WERI-Rb-1 (cell line): ENCODE measurements at regions not wholly inside any gene's neighbourhood (a gene's known extent, or its start where the extent isn't known, plus 50 kb on each side); places are given as distances from the start of the nearest gene placed in this dataset.

Experiments
- DNase-seq: peaks from one replicate; pipeline ENCODE4 v3.0.0-alpha.2; 2020
- H3K27ac ChIP-seq: fragments of 250-450 bp; sonication (Bioruptor Pico); 2 replicates; pipeline ENCODE4 v1.5.1; 2020; ENCODE audit warnings: mild to moderate bottlenecking, moderate library complexity
- H3K27me3 ChIP-seq: fragments of 250-450 bp; sonication (Bioruptor Pico); 2 replicates; pipeline ENCODE4 v1.5.1; 2021; ENCODE audit warnings: mild to moderate bottlenecking, low read depth, moderate library complexity; ENCODE audit not compliant: insufficient read depth, severe bottlenecking
- H3K36me3 ChIP-seq: fragments of 250-450 bp; sonication (Bioruptor Pico); 2 replicates; pipeline ENCODE4 v1.5.1; 2020; ENCODE audit warnings: mild to moderate bottlenecking, moderate library complexity
- H3K4me3 ChIP-seq: 2 replicates; pipeline ENCODE4 v1.5.1; 2011; ENCODE audit warnings: low read depth, mild to moderate bottlenecking, control low read depth, low read length
- H3K9me3 ChIP-seq: fragments of 250-450 bp; sonication (Bioruptor Pico); 2 replicates; pipeline ENCODE4 v1.5.1; 2021; ENCODE audit warnings: mild to moderate bottlenecking, moderate library complexity; ENCODE audit not compliant: severe bottlenecking
- CTCF ChIP-seq: IDR thresholded peaks from 2 replicates; pipeline ENCODE4 v1.5.1; 2011; ENCODE audit warnings: low read depth, mild to moderate bottlenecking, control low read depth, inconsistent platforms, low read length

DNA sequence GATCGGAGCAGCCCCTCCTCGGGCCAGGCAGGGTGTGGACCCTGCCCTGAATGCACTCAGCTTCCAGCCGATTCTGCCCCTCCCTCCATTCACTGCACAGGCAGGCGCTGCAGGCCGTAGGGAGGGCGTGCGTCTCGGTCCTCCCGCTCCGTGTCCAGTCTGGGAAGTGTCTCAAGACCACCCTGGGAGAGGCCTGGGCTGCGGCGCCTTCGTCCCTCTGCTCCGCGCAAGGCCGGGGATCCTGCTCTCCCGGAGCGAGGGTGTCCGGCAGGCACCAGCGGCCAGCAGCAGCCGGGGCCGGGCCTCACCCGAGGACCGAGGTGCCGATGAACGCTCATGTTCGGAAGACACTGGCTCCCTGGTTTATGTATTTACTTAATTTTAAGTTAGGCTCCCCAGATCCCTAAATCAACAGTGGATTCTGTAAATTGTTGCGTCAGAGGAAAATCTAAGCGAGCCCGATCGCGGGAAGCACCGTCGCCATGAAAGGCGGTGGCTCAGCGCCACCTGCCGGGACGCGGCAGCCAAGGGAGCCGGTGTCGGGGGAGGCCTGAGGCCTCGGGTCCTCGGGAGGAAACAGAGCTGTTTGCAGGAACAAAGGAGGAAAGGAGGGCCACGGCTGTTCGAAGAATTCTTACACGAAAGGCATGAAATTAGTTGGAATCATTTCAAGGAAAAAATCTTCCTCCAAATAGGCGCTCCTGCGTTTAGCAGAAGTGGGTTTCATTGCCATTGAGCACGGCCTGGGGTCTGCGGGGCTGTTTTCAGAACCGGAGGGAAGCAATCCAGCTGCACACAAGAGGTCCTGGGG is 195.3 kb downstream of the BRD1 start:
- Histone ChIP-seq H3K36me3 (no peaks in the 10 kb centered on the region), H3K9me3 (no peaks in the 10 kb centered on the region), H3K4me3 (peak overlapping the region; percentile 40), H3K27me3 (no peaks in the 10 kb centered on the region), H3K27ac (peak overlapping the region; percentile 75)
- peak; percentile 87 for TF ChIP-seq CTCF
- DNase-seq: peak; percentile 80

- H3K27ac ChIP-seq: peak overlapping the region; percentile 82
- no peaks in the 10 kb centered on the region for H3K27me3 ChIP-seq
- TF ChIP-seq CTCF: no peak
- no peaks in the 10 kb centered on the region for H3K9me3 ChIP-seq
- H3K4me3 ChIP-seq: no peak overlapping the region
- no peaks in the 10 kb centered on the region for H3K36me3 ChIP-seq
- no peak for DNase-seq
These were observed 197.2 kb downstream of the BRD1 start for GRCh38 chr22:49630448-49630946.

DNA sequence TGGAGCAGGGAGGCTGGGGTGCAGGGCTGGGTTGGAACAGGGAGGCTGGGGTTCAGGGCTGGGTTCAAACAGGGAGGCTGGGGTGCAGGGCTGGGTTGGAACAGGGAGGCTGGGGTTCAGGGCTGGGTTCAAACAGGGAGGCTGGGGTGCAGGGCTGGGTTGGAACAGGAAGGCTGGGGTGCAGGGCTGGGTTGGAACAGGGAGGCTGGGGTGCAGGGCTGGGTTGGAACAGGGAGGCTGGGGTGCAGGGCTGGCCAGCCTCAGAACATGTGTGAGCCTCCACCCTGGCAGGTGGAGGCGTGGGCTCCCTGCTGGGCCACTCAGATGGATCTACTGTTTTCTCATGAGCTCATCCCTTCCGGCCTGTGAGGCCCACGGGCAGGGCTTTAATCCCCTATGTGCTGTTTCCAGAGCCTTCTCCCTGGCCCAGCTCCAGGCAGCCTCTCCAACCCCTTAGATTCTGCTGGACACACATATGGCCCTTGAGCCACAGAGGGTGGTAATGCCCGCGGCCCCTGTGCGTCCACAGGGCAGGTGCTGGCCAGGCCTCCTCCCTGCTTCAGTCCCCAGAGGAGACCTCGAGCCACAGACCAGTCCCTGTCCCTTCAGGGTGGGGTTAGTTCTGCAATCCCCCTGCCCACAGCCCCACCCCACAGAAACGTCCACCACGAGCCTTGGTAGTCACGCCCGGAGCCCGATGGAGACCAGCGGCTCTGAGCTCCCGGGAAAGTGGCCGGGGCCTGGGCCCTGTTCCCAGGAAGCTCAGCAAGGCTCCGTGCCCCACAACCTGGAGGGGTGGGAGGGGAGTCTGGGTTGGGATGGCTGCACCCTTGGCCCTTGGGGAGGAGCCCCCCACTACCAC is 197.9 kb downstream of the BRD1 start:
- H3K27ac ChIP-seq: peak overlapping the region; percentile 82
- TF ChIP-seq CTCF: no peak
- no peaks in the 10 kb centered on the region for H3K27me3 ChIP-seq
- no peak overlapping the region for H3K4me3 ChIP-seq
- H3K9me3 ChIP-seq: no peaks in the 10 kb centered on the region
- peak; percentile 88 for DNase-seq
- no peaks in the 10 kb centered on the region for H3K36me3 ChIP-seq

DNA sequence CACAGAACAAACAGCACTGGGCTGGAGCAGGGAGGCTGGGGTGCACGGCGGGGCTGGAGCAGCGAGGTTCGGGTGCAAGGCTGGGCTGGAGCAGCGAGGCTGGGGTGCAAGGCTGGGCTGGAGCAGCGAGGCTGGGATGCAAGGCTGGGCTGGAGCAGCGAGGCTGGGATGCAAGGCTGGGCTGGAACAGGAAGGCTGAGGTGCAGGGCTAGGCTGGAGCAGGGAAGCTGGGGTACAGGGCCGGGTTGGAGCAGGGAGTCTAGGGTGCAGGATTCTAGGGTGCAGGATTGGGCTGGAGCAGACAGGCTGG is 198.5 kb downstream of the BRD1 start:
- no peak overlapping the region for H3K4me3 ChIP-seq
- no peaks in the 10 kb centered on the region for H3K9me3 ChIP-seq
- no peaks in the 10 kb centered on the region for H3K36me3 ChIP-seq
- no peak for TF ChIP-seq CTCF
- no peaks in the 10 kb centered on the region for H3K27me3 ChIP-seq
- DNase-seq: no peak
- H3K27ac ChIP-seq: no peak overlapping the region

GRCh38 chr22:49628391-49629260 is 199.0 kb downstream of the BRD1 start:
- TF ChIP-seq CTCF: no peak
- no peak for DNase-seq
- Histone ChIP-seq H3K27me3 (no peaks in the 10 kb centered on the region), H3K36me3 (no peaks in the 10 kb centered on the region), H3K4me3 (no peak overlapping the region), H3K9me3 (no peaks in the 10 kb centered on the region), H3K27ac (no peak overlapping the region)
